ENCODE measurements at regions not wholly inside any gene's neighbourhood (a gene's known extent, or its start where the extent isn't known, plus 50 kb on each side); places are given as distances from the start of the nearest gene placed in this dataset.

GRCh38 chr10:43754569-43755260 lies 106.0 kb upstream of the ZNF32 start:
- DNase-seq = no peak

DNA sequence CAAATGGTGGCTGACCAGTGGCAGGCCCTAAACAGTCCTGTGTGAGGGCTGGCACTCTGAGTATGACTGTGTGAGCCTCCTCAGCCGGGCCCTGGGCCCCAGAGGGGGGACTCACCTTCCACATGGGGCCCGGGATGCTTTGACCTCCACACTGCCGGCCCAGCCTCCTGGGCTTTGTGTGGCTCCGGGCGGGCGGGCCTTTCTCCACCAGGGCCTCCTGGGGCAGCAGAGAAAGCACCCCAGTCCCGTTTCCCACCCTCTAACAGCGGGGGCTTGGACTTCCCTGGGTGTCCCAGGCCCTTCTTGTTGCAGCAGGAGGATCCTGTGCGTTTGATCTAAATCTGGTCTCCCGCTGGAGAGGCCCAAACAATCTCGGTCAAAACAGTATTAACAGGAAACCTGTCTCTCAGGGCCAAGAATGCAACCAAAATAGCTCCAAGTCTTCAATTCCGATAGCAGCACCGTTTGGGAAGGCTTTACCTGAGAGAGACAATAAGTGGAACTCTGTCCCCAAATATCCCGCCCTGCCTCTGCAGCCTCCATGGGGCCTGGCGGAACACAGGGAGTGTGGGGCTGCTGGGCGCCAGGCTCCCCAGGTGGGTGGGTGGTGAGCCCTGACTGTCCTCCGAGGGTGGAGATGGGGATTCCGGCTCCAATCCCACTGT lies 104.8 kb upstream of the ZNF32 start:
- DNase-seq = no peak

DNA sequence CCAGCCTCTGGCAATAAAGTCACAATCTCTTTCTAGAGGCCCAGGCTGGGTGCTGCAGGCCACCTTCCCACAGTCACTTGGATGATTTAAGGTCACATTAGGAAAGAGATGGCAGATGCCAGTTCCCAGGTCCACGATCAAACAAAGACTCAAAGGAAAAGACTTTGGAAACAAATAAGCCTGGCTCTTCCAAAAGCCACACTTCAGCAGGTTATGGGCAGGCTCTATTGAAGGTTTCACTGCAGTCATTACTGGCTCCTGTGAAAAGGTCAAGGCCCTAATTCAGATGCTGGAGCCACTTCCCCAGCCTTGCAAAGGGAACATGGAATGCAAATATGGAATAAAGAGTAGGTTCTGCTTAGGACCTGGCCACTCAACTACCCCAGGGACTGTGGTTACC lies 104.0 kb upstream of the ZNF32 start:
- no peak for DNase-seq

GRCh38 chr10:43751646-43752045 lies 103.0 kb upstream of the ZNF32 start:
- no peak for DNase-seq

DNA sequence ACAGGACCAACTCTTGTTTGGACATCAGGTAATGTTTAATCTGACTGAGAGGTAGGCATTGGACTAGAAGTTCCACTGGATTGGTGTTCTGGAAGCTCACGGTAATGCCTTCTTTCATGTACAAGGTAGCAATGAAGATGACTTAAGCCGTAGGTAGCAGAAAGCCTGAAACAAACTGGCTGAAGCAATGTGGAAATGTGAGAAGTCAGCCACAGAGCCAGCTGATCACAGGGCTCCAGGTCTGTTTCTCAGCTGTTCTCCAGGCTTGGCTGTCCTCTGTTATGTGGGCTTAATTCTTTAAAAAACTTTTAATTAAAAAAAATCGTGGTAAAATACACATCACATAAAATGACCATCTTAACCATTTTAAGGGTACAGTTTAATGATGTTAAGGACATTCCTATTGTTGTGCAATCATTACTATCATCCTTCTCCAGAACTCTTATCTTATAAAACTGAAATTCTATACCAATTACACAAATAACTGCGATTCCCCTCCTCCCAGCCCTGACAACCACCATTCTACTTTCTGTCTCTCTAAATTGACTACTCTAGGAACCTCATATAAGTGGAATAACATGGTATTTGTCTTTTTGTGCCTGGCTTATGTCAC lies 101.4 kb upstream of the ZNF32 start:
- DNase-seq = no peak

DNA sequence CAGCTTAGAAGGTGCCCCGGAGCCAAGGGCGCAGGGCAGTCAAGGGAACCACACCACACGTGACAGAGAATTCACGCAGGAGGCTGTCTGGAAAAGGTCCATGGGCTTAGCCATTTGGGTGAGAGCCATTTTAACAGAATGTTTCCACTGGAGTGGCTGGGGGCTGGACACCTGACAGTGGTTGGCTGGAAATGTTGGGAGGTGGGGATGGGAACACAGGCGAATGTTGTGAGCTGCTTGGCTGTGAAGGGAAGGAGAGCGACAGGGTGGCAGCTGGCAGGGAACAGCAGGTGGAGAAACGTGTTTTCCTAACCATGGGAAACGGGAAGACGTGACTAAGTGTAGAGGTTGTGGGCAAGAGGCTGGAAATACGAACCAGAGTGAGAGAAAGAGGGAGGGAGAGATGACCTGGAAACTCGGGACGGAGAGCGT lies 100.5 kb upstream of the ZNF32 start:
- no peak for DNase-seq

GRCh38 chr10:43748560-43748959 lies 99.9 kb upstream of the ZNF32 start:
- DNase-seq = no peak

DNA sequence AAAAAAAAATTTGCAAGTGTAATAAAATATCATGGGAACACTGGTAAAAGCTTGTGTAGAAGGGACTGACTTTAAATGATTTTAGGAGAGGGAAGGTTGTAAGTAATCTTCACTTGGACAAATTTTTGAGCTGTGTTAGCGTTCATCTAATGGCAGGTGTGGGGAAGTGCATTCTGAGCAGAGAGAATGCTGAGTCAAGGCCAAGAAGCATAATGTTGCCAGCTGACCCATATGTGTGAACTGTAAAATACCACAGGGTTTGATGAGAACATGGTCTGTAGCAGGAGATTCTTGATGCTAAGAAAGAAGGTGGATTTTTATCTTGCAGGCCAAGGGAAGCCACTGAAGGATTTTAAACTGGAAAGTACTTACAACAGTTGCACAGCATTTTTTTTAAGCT lies 98.2 kb upstream of the ZNF32 start:
- no peak for DNase-seq

GRCh38 chr10:43739161-43739560 lies 90.5 kb upstream of the ZNF32 start:
- no peak for DNase-seq

DNA sequence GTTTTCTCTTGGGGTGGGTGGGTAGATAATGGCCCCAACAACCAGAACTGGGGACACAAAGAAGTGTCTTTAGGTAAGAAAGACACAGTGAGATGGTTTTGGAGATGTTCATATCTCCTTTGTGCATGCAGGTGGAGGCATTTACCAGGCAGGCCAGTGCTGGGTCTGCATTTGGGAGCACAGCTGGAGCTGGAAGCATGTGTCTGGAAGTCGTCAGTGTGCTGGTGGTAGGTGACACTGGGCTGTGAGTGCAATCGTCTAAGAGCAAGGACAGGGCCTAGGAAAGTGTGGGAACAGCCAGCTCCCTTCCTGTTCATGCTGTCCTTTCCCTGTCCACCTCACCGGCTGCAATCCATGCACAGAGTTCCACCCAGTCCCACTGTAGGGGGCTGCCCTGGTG lies 88.3 kb upstream of the ZNF32 start:
- DNase-seq = no peak

DNA sequence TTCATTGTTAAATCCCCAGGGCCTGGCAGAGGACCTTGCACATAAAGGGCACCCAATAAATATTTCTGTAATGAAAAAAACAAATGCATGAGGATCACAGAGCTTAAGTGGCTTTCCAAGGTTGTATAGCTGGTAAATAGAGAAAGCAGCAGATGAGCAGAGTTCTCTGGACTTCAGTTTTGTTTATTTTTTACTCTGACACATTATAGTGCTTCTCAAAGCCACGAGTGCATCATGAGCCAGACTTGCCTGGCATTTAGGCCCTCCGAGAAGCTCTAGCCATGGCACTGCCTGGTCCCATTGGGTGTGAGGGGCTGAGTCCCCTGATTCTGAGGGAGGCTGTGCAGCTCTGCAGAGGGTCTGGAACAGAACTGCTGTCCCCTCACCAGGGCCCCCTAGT lies 87.2 kb upstream of the ZNF32 start:
- DNase-seq = no peak

DNA sequence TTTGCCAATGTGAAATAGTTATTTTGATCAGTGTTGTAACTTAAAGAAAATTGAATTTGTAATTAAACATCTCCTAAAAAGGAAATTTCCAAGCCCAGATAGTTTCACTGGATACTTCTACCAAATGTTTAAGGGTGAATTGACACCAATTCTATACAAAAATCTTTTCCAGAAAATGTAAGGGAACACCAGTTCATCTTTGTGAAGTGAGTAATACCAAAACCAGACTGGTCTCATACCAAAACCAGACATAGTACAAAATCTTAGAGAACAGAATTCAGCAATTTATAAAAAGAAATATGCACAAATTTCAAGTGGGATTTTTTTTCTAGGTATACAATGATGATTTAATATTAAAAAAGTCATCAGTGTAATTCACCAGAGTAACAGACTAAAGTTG lies 86.0 kb upstream of the ZNF32 start:
- DNase-seq = no peak

GRCh38 chr10:43731486-43731885 lies 82.8 kb upstream of the ZNF32 start:
- DNase-seq = no peak

DNA sequence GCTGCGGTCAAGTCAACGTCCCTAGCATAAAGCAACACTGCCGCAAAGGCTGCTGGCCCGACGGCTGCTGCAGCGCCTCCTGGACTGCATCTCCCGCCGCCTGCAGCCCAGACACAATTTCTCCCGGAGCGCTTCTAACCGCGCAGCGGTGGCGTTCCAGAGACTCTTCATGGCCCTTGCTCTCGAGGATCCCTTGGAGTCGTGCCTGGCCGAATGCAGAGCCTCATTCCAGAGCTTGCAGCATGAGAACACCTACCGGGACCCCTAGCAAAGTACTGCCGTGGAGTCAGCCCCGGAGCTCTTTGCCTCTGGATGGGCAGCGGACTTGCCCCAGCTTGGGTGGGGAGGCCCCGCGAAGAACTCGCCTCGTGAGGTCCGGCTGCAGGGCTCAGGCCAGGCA lies 79.7 kb upstream of the ZNF32 start:
- no peak for DNase-seq

DNA sequence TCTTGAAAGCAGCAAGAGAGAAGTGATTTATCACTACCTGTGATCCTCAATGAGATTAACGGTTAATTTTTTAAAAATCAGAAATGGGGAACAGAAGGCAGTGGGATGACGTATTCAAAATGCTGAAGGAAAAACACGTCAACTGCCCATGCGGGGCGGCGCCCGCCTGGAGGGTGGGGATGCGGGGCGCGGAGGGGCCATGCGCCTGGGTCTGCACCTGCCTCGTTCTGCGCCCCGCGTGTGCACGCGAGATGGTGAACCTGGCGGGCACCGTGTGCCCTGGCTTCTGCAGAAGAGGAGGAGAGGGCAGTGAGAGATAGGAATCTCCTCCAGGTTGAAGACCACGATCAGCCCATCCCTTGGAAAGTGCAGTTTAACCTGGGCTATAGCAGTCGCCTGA lies 79.3 kb upstream of the ZNF32 start:
- no peak for DNase-seq

DNA sequence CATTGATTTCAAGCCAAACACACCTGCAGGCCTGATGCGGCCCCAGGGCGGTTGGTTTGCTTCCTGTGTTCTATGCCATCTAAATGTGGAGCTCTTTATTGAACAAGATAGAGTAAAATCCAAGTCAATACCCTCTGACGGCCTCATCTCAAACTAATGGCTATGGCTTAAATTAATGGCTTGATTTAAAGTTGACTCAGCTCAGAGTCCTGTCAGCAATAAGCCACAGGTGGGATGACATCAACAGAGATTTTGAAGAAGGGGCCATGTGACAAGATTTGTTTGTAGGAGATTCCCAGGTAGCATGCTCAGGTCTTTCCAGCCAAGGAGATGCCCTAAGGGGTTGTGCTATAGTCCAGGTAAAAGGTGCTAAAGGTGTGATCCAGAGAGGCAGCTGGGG lies 66.7 kb upstream of the ZNF32 start:
- DNase-seq = no peak

- no peak for DNase-seq
These were observed 64.3 kb upstream of the ZNF32 start for GRCh38 chr10:43712821-43713584.

DNA sequence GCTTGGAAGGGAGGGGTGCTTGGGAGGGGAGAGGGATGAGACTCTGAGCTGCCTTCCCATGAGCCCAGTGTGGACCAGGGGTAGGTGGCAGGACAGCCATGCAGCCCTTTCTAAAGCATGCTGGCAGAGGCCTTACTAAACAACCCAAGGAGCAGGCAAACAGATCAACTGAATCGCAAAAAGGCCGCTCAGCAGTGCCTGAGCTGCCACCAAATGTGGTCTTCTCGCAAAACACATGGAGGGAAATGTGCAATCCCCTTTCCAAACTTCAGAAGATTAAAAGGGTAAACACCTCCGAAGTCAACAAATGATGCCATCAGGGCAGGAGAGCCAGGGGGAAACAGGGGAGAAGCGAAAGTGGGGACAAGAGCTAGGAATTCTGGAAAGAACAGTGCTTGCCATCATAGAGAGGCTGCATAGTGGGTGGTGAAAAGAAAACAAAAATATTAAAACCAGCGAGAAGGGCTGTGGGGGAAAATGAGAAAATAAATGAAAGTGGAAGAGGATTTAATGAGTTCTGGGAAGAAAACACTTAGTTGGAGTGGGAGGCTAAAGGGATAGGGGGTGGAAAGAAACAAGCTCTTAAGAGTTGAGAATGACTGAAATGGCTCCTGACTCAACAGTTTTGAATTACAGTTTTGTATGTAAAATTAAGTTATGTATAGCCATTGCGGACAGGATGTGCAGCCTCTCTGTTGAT lies 62.2 kb upstream of the ZNF32 start:
- DNase-seq = no peak

DNA sequence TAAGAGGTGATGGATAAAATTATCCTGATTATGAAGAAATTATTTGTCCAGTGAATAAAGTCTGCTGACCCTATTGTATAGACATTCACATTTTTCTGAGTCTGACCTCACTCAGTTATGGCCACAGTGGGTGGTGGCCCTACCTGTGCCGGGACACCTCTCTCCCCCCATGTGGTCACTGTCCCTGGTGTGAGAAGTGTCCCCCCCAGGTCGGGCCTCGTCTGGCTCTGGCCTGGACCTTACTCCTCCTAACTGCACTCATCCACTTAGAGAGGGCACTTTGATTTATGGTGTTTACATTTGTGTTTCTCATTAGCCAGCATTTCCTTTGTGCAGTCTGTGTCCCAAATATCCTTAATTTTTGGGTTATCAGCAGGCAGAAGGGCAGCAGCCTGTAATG lies 59.6 kb upstream of the ZNF32 start:
- DNase-seq = no peak

- no peak for DNase-seq
These were observed 59.1 kb upstream of the ZNF32 start for GRCh38 chr10:43707770-43708169.

GRCh38 chr10:43706166-43706565 lies 57.5 kb upstream of the ZNF32 start:
- no peak for DNase-seq

GRCh38 chr10:43703286-43703685 lies 54.6 kb upstream of the ZNF32 start:
- DNase-seq = no peak

- DNase-seq = no peak
These were observed 54.2 kb upstream of the ZNF32 start for GRCh38 chr10:43702936-43703281.
